Fibroblast of lung (primary cell): ENCODE measurements at regions not wholly inside any gene's neighbourhood (a gene's known extent, or its start where the extent isn't known, plus 50 kb on each side); places are given as distances from the start of the nearest gene placed in this dataset.

Experiments
- DNase-seq, 2 donors: peaks; one replicate each; pipeline versions ENCODE4 v3.0.0 to v3.0.0-alpha.2; 2010; ENCODE audit warnings: low read depth in 2 of 2
- H2AFZ ChIP-seq: 2 replicates; pipeline ENCODE4 v1.5.1; 2012; ENCODE audit warnings: low read length, control low read depth, inconsistent platforms
- H3K27ac ChIP-seq: 2 replicates; pipeline ENCODE4 v1.5.1; 2011; ENCODE audit warnings: low read length, control low read depth; ENCODE audit not compliant: insufficient read depth
- H3K27me3 ChIP-seq: 2 replicates; pipeline ENCODE4 v1.5.1; 2011; ENCODE audit warnings: mild to moderate bottlenecking, low read length; ENCODE audit not compliant: control insufficient read depth, insufficient read depth
- H3K36me3 ChIP-seq: 2 replicates; pipeline ENCODE4 v1.5.1; 2011; ENCODE audit warnings: low read length; ENCODE audit not compliant: control insufficient read depth, insufficient read depth
- H3K4me1 ChIP-seq: 2 replicates; pipeline ENCODE4 v1.5.1; 2011; ENCODE audit warnings: low read length; ENCODE audit not compliant: control insufficient read depth, insufficient read depth; ENCODE audit errors: extremely low read depth
- H3K4me2 ChIP-seq: 2 replicates; pipeline ENCODE4 v1.5.1; 2011; ENCODE audit warnings: low read length, control low read depth; ENCODE audit not compliant: insufficient read depth; ENCODE audit errors: extremely low read depth
- H3K4me3 ChIP-seq, 4 experiments: fragments of 200-600 bp in 1 of 4; sonication (generic) in 1 of 4; replicated peaks in 1 of 4; 2 replicates each; pipeline ENCODE4 v1.5.1; 2011 to 2016; ENCODE audit warnings: low read length in 4 of 4, low read depth in 3 of 4, mild to moderate bottlenecking in 3 of 4, control low read depth in 2 of 4, inconsistent platforms in 1 of 4, mixed read lengths in 1 of 4; ENCODE audit not compliant: insufficient read depth in 1 of 4; ENCODE audit errors: control extremely low read depth in 1 of 4
- H3K79me2 ChIP-seq: 2 replicates; pipeline ENCODE4 v1.5.1; 2012; ENCODE audit warnings: mild to moderate bottlenecking, low read length, inconsistent platforms; ENCODE audit not compliant: control insufficient read depth, insufficient read depth
- H3K9ac ChIP-seq: 2 replicates; pipeline ENCODE4 v1.5.1; 2011; ENCODE audit warnings: mild to moderate bottlenecking, low read length, control low read depth; ENCODE audit not compliant: insufficient read depth
- H3K9me3 ChIP-seq: 2 replicates; pipeline ENCODE4 v1.5.1; 2012; ENCODE audit warnings: low read depth, low read length; ENCODE audit not compliant: control insufficient read depth, insufficient read depth
- H4K20me1 ChIP-seq: 2 replicates; pipeline ENCODE4 v1.5.1; 2011; ENCODE audit warnings: low read length; ENCODE audit not compliant: control insufficient read depth, insufficient read depth; ENCODE audit errors: extremely low read depth
- EZH2 ChIP-seq: IDR thresholded peaks from 2 replicates; pipeline ENCODE4 v1.5.1; 2012; ENCODE audit warnings: low read length, control low read depth, mild to moderate bottlenecking; ENCODE audit errors: missing control alignments
- TF ChIP-seq, protein P1 (sequence below), 2 donors: IDR thresholded peaks in 1 of 2; conservative IDR thresholded peaks in 1 of 2; 1 replicate in 1 of 2; 2 replicates in 1 of 2; pipeline ENCODE4 v1.5.1; 2011 to 2012; ENCODE audit warnings: low read length in 2 of 2, control low read depth in 1 of 2, inconsistent platforms in 1 of 2, low read depth in 1 of 2, mild to moderate bottlenecking in 1 of 2

DNA sequence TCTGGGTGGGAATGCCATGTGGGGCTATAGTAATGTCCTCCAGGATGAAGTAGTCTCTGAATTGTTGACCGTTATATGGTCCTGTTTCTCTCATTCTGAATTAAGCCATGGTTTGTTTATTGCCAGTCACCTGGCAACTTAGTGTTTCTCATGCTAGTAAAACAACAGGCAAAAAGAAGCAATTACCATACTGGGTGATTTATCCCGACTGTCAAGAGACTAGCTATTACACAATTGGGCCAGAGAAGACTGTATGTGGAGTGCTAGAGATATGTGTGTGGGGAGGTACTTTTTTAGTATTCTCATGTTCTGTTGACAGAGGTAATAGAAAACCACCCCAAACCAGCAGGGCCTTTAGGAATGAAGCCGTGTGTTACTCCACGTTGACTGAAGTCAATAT is 258.2 kb downstream of the TDRD3 start:
- Histone ChIP-seq H2AFZ (no peak overlapping the region), H4K20me1 (no peaks in the 10 kb centered on the region), H3K27me3 (no peaks in the 10 kb centered on the region), H3K79me2 (no peaks in the 10 kb centered on the region), H3K9ac (no peak overlapping the region), H3K4me1 (no peaks in the 10 kb centered on the region), H3K36me3 (no peaks in the 10 kb centered on the region), H3K27ac (no peak overlapping the region), H3K4me2 (no peak overlapping the region), H3K4me3 (no peak overlapping the region), H3K9me3 (no peaks in the 10 kb centered on the region)
- TF ChIP-seq, protein P1, sequence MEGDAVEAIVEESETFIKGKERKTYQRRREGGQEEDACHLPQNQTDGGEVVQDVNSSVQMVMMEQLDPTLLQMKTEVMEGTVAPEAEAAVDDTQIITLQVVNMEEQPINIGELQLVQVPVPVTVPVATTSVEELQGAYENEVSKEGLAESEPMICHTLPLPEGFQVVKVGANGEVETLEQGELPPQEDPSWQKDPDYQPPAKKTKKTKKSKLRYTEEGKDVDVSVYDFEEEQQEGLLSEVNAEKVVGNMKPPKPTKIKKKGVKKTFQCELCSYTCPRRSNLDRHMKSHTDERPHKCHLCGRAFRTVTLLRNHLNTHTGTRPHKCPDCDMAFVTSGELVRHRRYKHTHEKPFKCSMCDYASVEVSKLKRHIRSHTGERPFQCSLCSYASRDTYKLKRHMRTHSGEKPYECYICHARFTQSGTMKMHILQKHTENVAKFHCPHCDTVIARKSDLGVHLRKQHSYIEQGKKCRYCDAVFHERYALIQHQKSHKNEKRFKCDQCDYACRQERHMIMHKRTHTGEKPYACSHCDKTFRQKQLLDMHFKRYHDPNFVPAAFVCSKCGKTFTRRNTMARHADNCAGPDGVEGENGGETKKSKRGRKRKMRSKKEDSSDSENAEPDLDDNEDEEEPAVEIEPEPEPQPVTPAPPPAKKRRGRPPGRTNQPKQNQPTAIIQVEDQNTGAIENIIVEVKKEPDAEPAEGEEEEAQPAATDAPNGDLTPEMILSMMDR (conservative IDR thresholded peaks at IDR 0.05 in 1 of 2, IDR thresholded peaks at IDR 0.05 in 1 of 2; ENCODE audit: low read depth in 1 of 2, low read length in 2 of 2), result no peak
- no peak for TF ChIP-seq EZH2
- no peak for DNase-seq

DNA sequence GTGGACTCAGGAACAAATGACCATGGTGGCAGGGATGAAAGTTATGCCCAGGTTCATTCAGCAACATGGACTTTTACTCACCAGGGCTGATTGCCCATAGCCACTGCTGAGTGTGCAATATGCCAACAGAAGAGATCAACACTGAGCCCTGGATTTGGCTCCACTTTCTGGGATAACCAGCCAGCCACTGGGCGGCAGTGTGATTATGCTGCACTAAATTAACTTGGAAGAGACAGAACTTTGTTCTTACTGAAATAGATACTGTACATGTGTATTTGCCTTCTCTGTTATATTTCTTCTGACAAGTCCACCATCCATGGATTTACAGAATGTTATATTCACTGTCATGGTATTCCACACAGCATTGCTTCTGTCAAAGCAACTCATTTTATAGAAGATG is 257.4 kb downstream of the TDRD3 start:
- peak; percentile 3 to 13 for DNase-seq

DNA sequence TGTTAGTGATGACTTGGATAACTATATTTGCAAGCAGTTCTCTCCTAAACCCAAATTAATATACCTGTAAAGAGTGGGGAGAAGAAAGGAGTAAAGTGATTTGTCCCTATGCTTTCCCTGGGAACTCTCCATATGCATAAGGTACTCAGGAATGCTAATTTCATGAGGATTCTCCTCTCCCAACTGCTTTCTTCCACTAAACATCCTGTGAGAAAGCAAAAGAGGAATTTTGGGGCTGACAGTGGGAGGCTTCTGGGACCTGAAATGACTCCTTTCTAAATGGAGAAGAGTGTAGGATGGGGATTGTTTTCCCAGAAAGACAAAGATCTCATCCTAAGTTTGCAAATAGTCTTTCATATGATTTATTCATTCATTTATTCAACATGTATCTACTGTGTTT is 250.5 kb downstream of the TDRD3 start:
- H3K27ac ChIP-seq, result no peak overlapping the region
- TF ChIP-seq, protein P1 (conservative IDR thresholded peaks at IDR 0.05 in 1 of 2, IDR thresholded peaks at IDR 0.05 in 1 of 2; ENCODE audit: low read depth in 1 of 2, low read length in 2 of 2), result no peak
- TF ChIP-seq EZH2, result no peak
- H3K36me3 ChIP-seq, result no peaks in the 10 kb centered on the region
- H3K4me2 ChIP-seq, result no peak overlapping the region
- H4K20me1 ChIP-seq, result no peaks in the 10 kb centered on the region
- H3K4me1 ChIP-seq, result no peaks in the 10 kb centered on the region
- no peaks in the 10 kb centered on the region for H3K27me3 ChIP-seq
- H3K79me2 ChIP-seq, result no peaks in the 10 kb centered on the region
- no peak overlapping the region for H3K9ac ChIP-seq
- H2AFZ ChIP-seq, result no peak overlapping the region
- H3K9me3 ChIP-seq, result no peaks in the 10 kb centered on the region
- no peak overlapping the region for H3K4me3 ChIP-seq
- no peak for DNase-seq

More for the DNA sequence above, 257.4 kb downstream of the TDRD3 start:
- no peak overlapping the region for H2AFZ ChIP-seq
- H3K9me3 ChIP-seq, result no peaks in the 10 kb centered on the region
- no peaks in the 10 kb centered on the region for H4K20me1 ChIP-seq
- TF ChIP-seq, protein P1 (conservative IDR thresholded peaks at IDR 0.05 in 1 of 2, IDR thresholded peaks at IDR 0.05 in 1 of 2; ENCODE audit: low read depth in 1 of 2, low read length in 2 of 2), result peak; percentile 22 to 32
- TF ChIP-seq EZH2, result no peak
- no peaks in the 10 kb centered on the region for H3K27me3 ChIP-seq
- H3K4me3 ChIP-seq, result no peak overlapping the region
- H3K79me2 ChIP-seq, result no peaks in the 10 kb centered on the region
- no peak overlapping the region for H3K4me2 ChIP-seq
- H3K9ac ChIP-seq, result no peak overlapping the region
- no peaks in the 10 kb centered on the region for H3K4me1 ChIP-seq
- H3K27ac ChIP-seq, result no peak overlapping the region
- H3K36me3 ChIP-seq, result no peaks in the 10 kb centered on the region
